Erythroblast (primary cell): ENCODE measurements at regions not wholly inside any gene's neighbourhood (a gene's known extent, or its start where the extent isn't known, plus 50 kb on each side); places are given as distances from the start of the nearest gene placed in this dataset.

Experiments used
- GATA1 ChIP-seq: IDR thresholded peaks from 2 replicates; pipeline ENCODE4 v1.6.1; 2011; ENCODE audit warnings: low read depth, mild to moderate bottlenecking, control low read depth, low read length, moderate library complexity
- POLR2A ChIP-seq: IDR thresholded peaks from 2 replicates; pipeline ENCODE4 v1.6.1; 2011; ENCODE audit warnings: mild to moderate bottlenecking, low read length

GRCh38 chr11:19599681-19600080, 113.0 kb upstream of the NAV2 start:
- TF ChIP-seq POLR2A (no peak), GATA1 (no peak)
